Astrocyte of the cerebellum (primary cell): ENCODE measurements at regions not wholly inside any gene's neighbourhood (a gene's known extent, or its start where the extent isn't known, plus 50 kb on each side); places are given as distances from the start of the nearest gene placed in this dataset.

ENCODE experiments used
- DNase-seq: peaks from one replicate; pipeline ENCODE4 v3.0.0-alpha.2; 2011; ENCODE audit warnings: low read depth
- H3K4me3 ChIP-seq: 2 replicates; pipeline ENCODE4 v1.5.1; 2011; ENCODE audit warnings: mild to moderate bottlenecking, low read depth, low read length, moderate library complexity
- CTCF ChIP-seq: IDR thresholded peaks from 2 replicates; pipeline ENCODE4 v1.5.1; 2012; ENCODE audit warnings: low read length, low read depth, moderate library complexity, mild to moderate bottlenecking; ENCODE audit errors: missing control alignments
- in situ Hi-C: cut with HindIII; loops from 2 replicates; pipeline ENCODE4 v1.10.0; 2017; ENCODE audit warnings: low sequenced_read_pairs

GRCh38 chr11:131138731-131139130 lies 222.5 kb upstream of the SNX19 start:
- no peak for DNase-seq
- H3K4me3 ChIP-seq, result no peak overlapping the region
- no peak for TF ChIP-seq CTCF
- in situ Hi-C loops, result no loop called here

- in situ Hi-C loops, result no loop called here
- TF ChIP-seq CTCF, result no peak
- no peak for DNase-seq
- no peak overlapping the region for H3K4me3 ChIP-seq
These were observed 224.6 kb upstream of the NTM start for GRCh38 chr11:131145791-131146190.

DNA sequence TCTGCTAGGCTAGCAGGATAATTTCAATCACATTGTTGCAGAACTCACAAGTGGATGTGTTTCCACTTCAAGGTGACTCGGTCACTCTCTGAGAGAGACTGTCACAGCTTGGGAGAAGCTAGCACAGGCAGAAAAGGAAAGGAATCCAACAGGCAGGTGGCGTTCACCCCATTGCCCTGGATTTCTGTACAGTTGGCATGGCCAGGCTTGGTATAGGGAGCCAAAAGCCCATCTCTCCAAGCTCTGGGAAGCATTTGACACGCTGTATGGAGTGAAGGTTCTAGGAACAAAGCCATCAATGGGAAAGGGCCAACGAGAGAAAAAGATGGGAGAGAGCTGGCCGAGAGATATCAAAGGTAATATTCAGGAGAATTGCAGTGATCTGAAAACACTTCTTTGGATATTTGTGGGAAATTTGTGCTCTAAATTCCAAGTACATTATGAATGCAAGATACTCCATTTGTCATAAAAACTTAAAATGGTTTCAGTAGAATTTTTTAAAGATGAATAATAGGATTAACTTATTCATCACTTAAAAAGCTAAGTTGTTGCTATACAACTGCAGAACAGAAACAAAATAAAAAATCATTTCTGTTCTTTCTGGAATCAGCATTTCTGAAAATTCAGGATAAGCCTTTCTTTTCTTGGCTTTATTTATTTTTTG lies 223.5 kb upstream of the NTM start:
- no peak for DNase-seq
- in situ Hi-C loops, result no loop called here
- no peak for TF ChIP-seq CTCF
- H3K4me3 ChIP-seq, result no peak overlapping the region

- no peak for DNase-seq
- in situ Hi-C loops, result no loop called here
- TF ChIP-seq CTCF, result no peak
- H3K4me3 ChIP-seq, result no peak overlapping the region
These were observed 216.1 kb upstream of the NTM start for GRCh38 chr11:131154351-131154750.

GRCh38 chr11:131157678-131158077 lies 212.7 kb upstream of the NTM start:
- in situ Hi-C loops, result no loop called here
- no peak for DNase-seq
- no peak for TF ChIP-seq CTCF
- H3K4me3 ChIP-seq, result no peak overlapping the region

DNA sequence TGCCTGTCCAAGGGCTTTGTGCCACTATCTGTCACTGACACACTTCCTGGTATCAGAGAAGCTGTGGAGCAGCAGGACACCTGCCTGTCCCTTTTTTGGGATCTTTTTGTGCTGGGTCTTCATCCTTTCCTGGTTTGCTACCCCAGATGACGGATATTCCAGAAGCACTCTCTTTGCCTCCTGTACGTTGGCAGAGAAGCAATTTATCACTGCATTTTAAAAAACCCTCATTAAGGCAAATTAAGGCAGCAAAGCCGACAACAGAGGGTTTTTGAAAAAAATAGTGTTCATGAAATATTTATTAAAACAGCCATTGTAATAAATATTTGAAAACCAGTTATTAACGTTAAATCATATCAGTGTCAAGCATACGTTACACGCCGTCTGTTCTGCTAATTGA lies 209.6 kb upstream of the NTM start:
- in situ Hi-C loops, result no loop called here
- no peak for DNase-seq
- H3K4me3 ChIP-seq, result no peak overlapping the region
- no peak for TF ChIP-seq CTCF
